Neural cell (in vitro differentiated cells): ENCODE measurements at regions not wholly inside any gene's neighbourhood (a gene's known extent, or its start where the extent isn't known, plus 50 kb on each side); places are given as distances from the start of the nearest gene placed in this dataset.

Source experiments
- H2AFZ ChIP-seq: fragments of 200-600, 300-800 bp; sonication (generic), shearing (Covaris generic); 2 replicates; pipeline ENCODE4 v1.6.0; 2014; ENCODE audit warnings: low read depth, mild to moderate bottlenecking, antibody characterized with exemption, low read length, moderate library complexity
- H3F3A ChIP-seq: fragments of 200-600 bp; shearing (Covaris generic); 2 replicates; pipeline ENCODE4 v1.6.1; 2016; ENCODE audit warnings: mild to moderate bottlenecking, moderate library complexity, mixed read lengths, antibody characterized with exemption, low read length; ENCODE audit not compliant: insufficient read depth, poor library complexity, severe bottlenecking
- H3K27ac ChIP-seq: fragments of 200-600, 300-800 bp; sonication (generic), shearing (Covaris generic); 2 replicates; pipeline ENCODE4 v1.5.1; 2014; ENCODE audit warnings: mild to moderate bottlenecking, low read length, moderate library complexity
- H3K27me3 ChIP-seq: fragments of 300-800, 200-600 bp; sonication (generic), shearing (Covaris generic); 2 replicates; pipeline ENCODE4 v1.6.0; 2014; ENCODE audit warnings: mild to moderate bottlenecking, low read depth, low read length, moderate library complexity; ENCODE audit not compliant: insufficient read depth
- H3K36me3 ChIP-seq: fragments of 300-800, 200-600 bp; sonication (generic), shearing (Covaris generic); 2 replicates; pipeline ENCODE4 v1.5.1; 2014; ENCODE audit warnings: mild to moderate bottlenecking, antibody characterized with exemption, low read length, moderate library complexity; ENCODE audit not compliant: insufficient read depth
- H3K4me2 ChIP-seq: fragments of 300-800, 200-600 bp; sonication (generic), shearing (Covaris generic); 2 replicates; pipeline ENCODE4 v1.6.0; 2014; ENCODE audit warnings: mild to moderate bottlenecking, low read length
- H3K4me3 ChIP-seq: fragments of 300-800, 200-600 bp; sonication (generic), shearing (Covaris generic); 2 replicates; pipeline ENCODE4 v1.5.1; 2014; ENCODE audit warnings: mild to moderate bottlenecking, low read length, moderate library complexity
- H3K79me2 ChIP-seq: fragments of 200-600 bp; shearing (Covaris generic); replicated peaks from 2 replicates; pipeline ENCODE4 v1.6.0; 2014; ENCODE audit warnings: mild to moderate bottlenecking, low read length, moderate library complexity; ENCODE audit not compliant: insufficient read depth
- H3K9ac ChIP-seq: fragments of 300-800, 200-600 bp; sonication (generic), shearing (Covaris generic); 2 replicates; pipeline ENCODE4 v1.6.1; 2016; ENCODE audit warnings: mild to moderate bottlenecking, low read length, mixed read lengths
- H3K9me2 ChIP-seq: fragments of 200-600 bp; shearing (Covaris generic); 2 replicates; pipeline ENCODE4 v1.6.1; 2016; ENCODE audit warnings: mild to moderate bottlenecking, low read length, mixed read lengths; ENCODE audit not compliant: insufficient read depth
- H3K9me3 ChIP-seq: fragments of 200-600, 300-800 bp; sonication (generic), shearing (Covaris generic); 2 replicates; pipeline ENCODE4 v1.6.1; 2016; ENCODE audit warnings: mild to moderate bottlenecking, mixed run types, low read length, moderate library complexity, mixed read lengths
- H4K20me1 ChIP-seq: fragments of 200-600 bp; shearing (Covaris generic); 2 replicates; pipeline ENCODE4 v1.6.1; 2016; ENCODE audit warnings: mild to moderate bottlenecking, mixed run types; ENCODE audit not compliant: insufficient read depth
- CTCF ChIP-seq: fragments of 450-650 bp; IDR thresholded peaks from 2 replicates; pipeline ENCODE4 v1.5.1; 2014; ENCODE audit warnings: antibody characterized with exemption, mild to moderate bottlenecking, moderate library complexity; ENCODE audit not compliant: poor library complexity, severe bottlenecking
- EP300 ChIP-seq: fragments of 450-650 bp; conservative IDR thresholded peaks from 2 replicates; pipeline ENCODE4 v1.6.1; 2014; ENCODE audit warnings: antibody characterized with exemption, mild to moderate bottlenecking, moderate library complexity; ENCODE audit not compliant: poor library complexity, severe bottlenecking
- EZH2 ChIP-seq: fragments of 200-600, 300-800 bp; shearing (Covaris generic), sonication (generic); IDR thresholded peaks from 2 replicates; pipeline ENCODE4 v1.6.1; 2014; ENCODE audit warnings: antibody characterized with exemption, low read length, borderline replicate concordance, mild to moderate bottlenecking; ENCODE audit not compliant: insufficient read depth, poor library complexity, severe bottlenecking
- MXI1 ChIP-seq: fragments of 450-650 bp; conservative IDR thresholded peaks from 2 replicates; pipeline ENCODE4 v1.6.1; 2014; ENCODE audit warnings: antibody characterized with exemption, mild to moderate bottlenecking; ENCODE audit not compliant: poor library complexity, severe bottlenecking
- POLR2AphosphoS5 ChIP-seq: IDR thresholded peaks from 2 replicates; pipeline ENCODE4 v1.6.1; 2012
- RAD21 ChIP-seq: fragments of 450-650 bp; conservative IDR thresholded peaks from 2 replicates; pipeline ENCODE4 v1.6.1; 2014; ENCODE audit warnings: antibody characterized with exemption, mild to moderate bottlenecking, moderate library complexity
- SMC3 ChIP-seq: fragments of 450-650 bp; conservative IDR thresholded peaks from 2 replicates; pipeline ENCODE4 v1.6.1; 2014; ENCODE audit warnings: antibody characterized with exemption, mild to moderate bottlenecking, moderate library complexity; ENCODE audit not compliant: poor library complexity
- TAF1 ChIP-seq: IDR thresholded peaks from 2 replicates; pipeline ENCODE4 v1.6.1; 2012; ENCODE audit warnings: low read depth
- TF ChIP-seq, protein P1 (sequence below): IDR thresholded peaks from 2 replicates; pipeline ENCODE4 v1.6.1; 2012; ENCODE audit warnings: borderline replicate concordance

DNA sequence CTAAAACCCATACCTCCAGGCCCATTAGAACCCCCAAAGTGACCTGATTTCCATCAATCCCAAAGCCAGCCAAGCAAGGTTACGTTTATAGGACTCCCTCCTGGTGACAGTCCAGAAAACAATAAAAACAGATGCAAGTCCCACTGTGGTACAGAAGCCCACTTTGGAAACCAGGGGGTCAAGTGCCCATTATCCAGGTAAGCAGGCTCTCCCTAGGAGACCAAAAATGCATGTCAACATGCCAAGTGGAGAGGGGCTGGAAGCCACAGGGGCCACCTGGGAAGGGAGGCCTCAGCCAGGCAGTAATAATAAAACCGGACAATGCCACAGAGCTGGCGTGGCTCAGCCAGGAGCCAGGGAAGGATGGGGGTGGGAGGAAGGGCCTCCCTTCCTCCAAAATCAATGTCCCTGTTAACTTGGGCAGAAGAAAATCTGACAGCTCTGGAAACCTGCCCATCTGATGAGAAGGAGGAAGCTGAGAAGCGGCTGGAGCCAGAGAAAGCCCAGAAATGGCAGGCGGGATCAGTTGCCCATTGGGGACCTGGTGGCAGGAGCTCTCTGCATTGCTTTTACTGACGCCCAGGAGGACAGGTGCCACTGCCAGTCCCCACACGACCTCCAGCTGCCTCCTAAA, 160.4 kb downstream of the ZIC5 start:
- H3K36me3 ChIP-seq = no peaks in the 10 kb centered on the region
- H3F3A ChIP-seq = no peaks in the 10 kb centered on the region
- H3K27me3 ChIP-seq = no peaks in the 10 kb centered on the region
- H3K9ac ChIP-seq = no peak overlapping the region
- H3K4me3 ChIP-seq = no peak overlapping the region
- no peaks in the 10 kb centered on the region for H3K79me2 ChIP-seq
- H3K4me2 ChIP-seq = no peak overlapping the region
- no peak overlapping the region for H3K27ac ChIP-seq
- no peaks in the 10 kb centered on the region for H3K9me2 ChIP-seq
- TF ChIP-seq MXI1 (no peak), POLR2AphosphoS5 (no peak), SMC3 (no peak), CTCF (no peak), TAF1 (no peak), RAD21 (no peak), EZH2 (no peak), EP300 (no peak)
- TF ChIP-seq, protein P1, sequence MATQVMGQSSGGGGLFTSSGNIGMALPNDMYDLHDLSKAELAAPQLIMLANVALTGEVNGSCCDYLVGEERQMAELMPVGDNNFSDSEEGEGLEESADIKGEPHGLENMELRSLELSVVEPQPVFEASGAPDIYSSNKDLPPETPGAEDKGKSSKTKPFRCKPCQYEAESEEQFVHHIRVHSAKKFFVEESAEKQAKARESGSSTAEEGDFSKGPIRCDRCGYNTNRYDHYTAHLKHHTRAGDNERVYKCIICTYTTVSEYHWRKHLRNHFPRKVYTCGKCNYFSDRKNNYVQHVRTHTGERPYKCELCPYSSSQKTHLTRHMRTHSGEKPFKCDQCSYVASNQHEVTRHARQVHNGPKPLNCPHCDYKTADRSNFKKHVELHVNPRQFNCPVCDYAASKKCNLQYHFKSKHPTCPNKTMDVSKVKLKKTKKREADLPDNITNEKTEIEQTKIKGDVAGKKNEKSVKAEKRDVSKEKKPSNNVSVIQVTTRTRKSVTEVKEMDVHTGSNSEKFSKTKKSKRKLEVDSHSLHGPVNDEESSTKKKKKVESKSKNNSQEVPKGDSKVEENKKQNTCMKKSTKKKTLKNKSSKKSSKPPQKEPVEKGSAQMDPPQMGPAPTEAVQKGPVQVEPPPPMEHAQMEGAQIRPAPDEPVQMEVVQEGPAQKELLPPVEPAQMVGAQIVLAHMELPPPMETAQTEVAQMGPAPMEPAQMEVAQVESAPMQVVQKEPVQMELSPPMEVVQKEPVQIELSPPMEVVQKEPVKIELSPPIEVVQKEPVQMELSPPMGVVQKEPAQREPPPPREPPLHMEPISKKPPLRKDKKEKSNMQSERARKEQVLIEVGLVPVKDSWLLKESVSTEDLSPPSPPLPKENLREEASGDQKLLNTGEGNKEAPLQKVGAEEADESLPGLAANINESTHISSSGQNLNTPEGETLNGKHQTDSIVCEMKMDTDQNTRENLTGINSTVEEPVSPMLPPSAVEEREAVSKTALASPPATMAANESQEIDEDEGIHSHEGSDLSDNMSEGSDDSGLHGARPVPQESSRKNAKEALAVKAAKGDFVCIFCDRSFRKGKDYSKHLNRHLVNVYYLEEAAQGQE = no peak
- H4K20me1 ChIP-seq = no peaks in the 10 kb centered on the region
- H3K9me3 ChIP-seq = peaks cover 1% of the 10 kb centered on the region
- H2AFZ ChIP-seq = no peak overlapping the region

DNA sequence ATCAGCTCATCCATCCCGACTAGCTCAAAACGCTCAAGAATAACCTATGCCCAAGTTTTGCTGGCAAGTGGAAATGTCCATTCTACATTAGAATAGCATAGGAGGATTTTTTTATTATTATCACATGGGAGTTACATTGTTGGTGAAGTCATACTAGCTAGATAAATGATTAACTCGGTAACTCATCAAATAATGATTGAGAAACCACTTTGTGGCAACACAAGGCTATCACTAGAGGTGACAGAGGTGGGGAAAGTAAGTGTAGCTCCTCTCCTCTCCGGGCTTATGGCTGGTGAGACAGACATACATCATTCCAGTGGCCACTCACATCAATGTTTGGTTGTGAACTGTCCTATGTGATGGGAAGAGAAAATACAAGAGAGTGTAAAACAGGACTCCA, 161.6 kb downstream of the ZIC5 start:
- H2AFZ ChIP-seq = no peak overlapping the region
- H3K27me3 ChIP-seq = no peaks in the 10 kb centered on the region
- no peak overlapping the region for H3K4me2 ChIP-seq
- H3K79me2 ChIP-seq = no peaks in the 10 kb centered on the region
- no peak overlapping the region for H3K4me3 ChIP-seq
- H3F3A ChIP-seq = no peaks in the 10 kb centered on the region
- TF ChIP-seq CTCF (no peak), EP300 (no peak), MXI1 (no peak), TAF1 (no peak)
- TF ChIP-seq, protein P1 = no peak
- H3K9ac ChIP-seq = no peak overlapping the region
- H4K20me1 ChIP-seq = no peaks in the 10 kb centered on the region
- no peak overlapping the region for H3K27ac ChIP-seq
- no peaks in the 10 kb centered on the region for H3K9me3 ChIP-seq
- H3K9me2 ChIP-seq = no peaks in the 10 kb centered on the region
- H3K36me3 ChIP-seq = no peaks in the 10 kb centered on the region
